ENCODE measurements at regions not wholly inside any gene's neighbourhood (a gene's known extent, or its start where the extent isn't known, plus 50 kb on each side); places are given as distances from the start of the nearest gene placed in this dataset.
"Not testable (repeated sequence)": the region's sequence is repeated elsewhere in the genome, so short reads cannot be mapped to it uniquely, and the experiment has no call there.

- no peak overlapping the region for H3K4me3 ChIP-seq (ENCODE audit: low read depth in 1 of 2, low read length in 1 of 2)
- no peak overlapping the region for H3K27ac ChIP-seq
- peaks cover 7 to 14% of the 10 kb centered on the region in 2 experiments for H3K4me1 ChIP-seq (ENCODE audit: control insufficient read depth in 1 of 2, insufficient read depth in 1 of 2, low read depth in 1 of 2, low read length in 1 of 2)
- H3K36me3 ChIP-seq, result no peaks in the 10 kb centered on the region
- no peaks in the 10 kb centered on the region for H3K9me3 ChIP-seq
- no peaks in the 10 kb centered on the region for H3K27me3 ChIP-seq
- no peak for TF ChIP-seq CTCF (IDR thresholded peaks at IDR 0.05)
Observed at GRCh38 chrX:16067886-16068515, 55.4 kb upstream of the GRPR start.

- no peak overlapping the region for H3K27ac ChIP-seq
- H3K27me3 ChIP-seq, result no peaks in the 10 kb centered on the region
- peaks cover 12 to 15% of the 10 kb centered on the region in 2 experiments for H3K4me1 ChIP-seq (ENCODE audit: control insufficient read depth in 1 of 2, insufficient read depth in 1 of 2, low read depth in 1 of 2, low read length in 1 of 2)
- H3K9me3 ChIP-seq, result no peaks in the 10 kb centered on the region
- H3K4me3 ChIP-seq (ENCODE audit: low read depth in 1 of 2, low read length in 1 of 2), result no peak overlapping the region
- TF ChIP-seq CTCF (IDR thresholded peaks at IDR 0.05), result no peak
- H3K36me3 ChIP-seq, result no peaks in the 10 kb centered on the region
Observed at GRCh38 chrX:16063921-16064320, 59.4 kb upstream of the GRPR start.

GRCh38 chrX:16063141-16063540 lies 60.2 kb upstream of the GRPR start:
- no peak for TF ChIP-seq CTCF (IDR thresholded peaks at IDR 0.05)
- no peaks in the 10 kb centered on the region for H3K9me3 ChIP-seq
- H3K4me3 ChIP-seq (ENCODE audit: low read depth in 1 of 2, low read length in 1 of 2), result no peak overlapping the region
- no peaks in the 10 kb centered on the region for H3K27me3 ChIP-seq
- H3K27ac ChIP-seq, result no peak overlapping the region
- H3K4me1 ChIP-seq (ENCODE audit: control insufficient read depth in 1 of 2, insufficient read depth in 1 of 2, low read depth in 1 of 2, low read length in 1 of 2), result peaks cover 12 to 15% of the 10 kb centered on the region in 2 experiments
- no peaks in the 10 kb centered on the region for H3K36me3 ChIP-seq

- Histone ChIP-seq H3K4me1 (ENCODE audit: control insufficient read depth in 1 of 2, insufficient read depth in 1 of 2, low read depth in 1 of 2, low read length in 1 of 2) (peaks cover 11 to 12% of the 10 kb centered on the region in 2 experiments), H3K27me3 (no peaks in the 10 kb centered on the region), H3K27ac (no peak overlapping the region), H3K9me3 (no peaks in the 10 kb centered on the region), H3K4me3 (ENCODE audit: low read depth in 1 of 2, low read length in 1 of 2) (no peak overlapping the region), H3K36me3 (no peaks in the 10 kb centered on the region)
- no peak for TF ChIP-seq CTCF (IDR thresholded peaks at IDR 0.05)
Observed at GRCh38 chrX:16061296-16061695, 62.1 kb upstream of the GRPR start.

- H3K36me3 ChIP-seq, result no peaks in the 10 kb centered on the region
- H3K4me1 ChIP-seq (ENCODE audit: control insufficient read depth in 1 of 2, insufficient read depth in 1 of 2, low read depth in 1 of 2, low read length in 1 of 2), result peaks cover 12 to 14% of the 10 kb centered on the region in 2 experiments
- H3K27ac ChIP-seq, result no peak overlapping the region
- TF ChIP-seq CTCF (IDR thresholded peaks at IDR 0.05), result no peak
- H3K27me3 ChIP-seq, result no peaks in the 10 kb centered on the region
- H3K4me3 ChIP-seq (ENCODE audit: low read depth in 1 of 2, low read length in 1 of 2), result no peak overlapping the region
- no peaks in the 10 kb centered on the region for H3K9me3 ChIP-seq
Observed at GRCh38 chrX:16060252-16060651, 63.1 kb upstream of the GRPR start.

- H3K4me3 ChIP-seq (ENCODE audit: low read depth in 1 of 2, low read length in 1 of 2); H3K36me3 ChIP-seq; H3K4me1 ChIP-seq (ENCODE audit: control insufficient read depth in 1 of 2, insufficient read depth in 1 of 2, low read depth in 1 of 2, low read length in 1 of 2); H3K27me3 ChIP-seq; H3K9me3 ChIP-seq; H3K27ac ChIP-seq: not testable (repeated sequence)
Observed at GRCh38 chrX:16049126-16049525, 74.2 kb upstream of the GRPR start.

All from neutrophil (primary cell).